Neural progenitor cell (in vitro differentiated cells): ENCODE measurements at regions not wholly inside any gene's neighbourhood (a gene's known extent, or its start where the extent isn't known, plus 50 kb on each side); places are given as distances from the start of the nearest gene placed in this dataset.

Experiments used
- CTCF ChIP-seq: fragments of 200-600 bp; sonication (generic); IDR thresholded peaks from 2 replicates; pipeline ENCODE4 v1.5.1; 2017; ENCODE audit warnings: antibody characterized with exemption, mild to moderate bottlenecking
- EZH2 ChIP-seq: fragments of 200-600 bp; sonication (generic); IDR thresholded peaks from 2 replicates; pipeline ENCODE4 v1.6.1; 2017; ENCODE audit warnings: antibody characterized with exemption, mild to moderate bottlenecking, moderate library complexity
- EZH2phosphoT487 ChIP-seq: fragments of 200-600 bp; sonication (generic); IDR thresholded peaks from 2 replicates; pipeline ENCODE4 v1.6.1; 2017; ENCODE audit warnings: antibody characterized with exemption

GRCh38 chr11:42006766-42007165 lies 547.3 kb upstream of the LRRC4C start:
- no peak for TF ChIP-seq CTCF
- TF ChIP-seq EZH2phosphoT487: no peak
- TF ChIP-seq EZH2: no peak
